ENCODE measurements at regions not wholly inside any gene's neighbourhood (a gene's known extent, or its start where the extent isn't known, plus 50 kb on each side); places are given as distances from the start of the nearest gene placed in this dataset.

DNA sequence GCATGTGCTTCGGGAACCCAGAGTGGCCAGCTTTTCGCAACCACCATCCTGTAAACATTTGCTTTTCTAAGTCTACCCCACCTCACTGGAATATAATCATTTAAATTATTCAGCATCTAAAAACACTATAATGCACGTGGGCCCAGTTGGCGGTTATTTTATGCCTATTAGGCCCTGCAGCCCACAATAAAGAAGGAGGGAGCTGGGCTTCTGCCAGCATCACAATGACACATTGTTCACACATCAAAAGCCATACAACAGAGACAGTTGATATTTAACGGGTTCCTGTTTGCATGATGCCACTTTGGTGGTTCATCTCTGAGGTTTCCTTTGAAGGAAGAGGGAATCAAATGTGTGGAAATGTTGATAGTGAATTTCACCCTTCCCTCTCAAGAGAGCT is 916.0 kb upstream of the CELF4 start:
- no peaks in the 10 kb centered on the region for H3K36me3 ChIP-seq
- no peak for TF ChIP-seq EP300 (IDR thresholded peaks at IDR 0.05)
- no peak for TF ChIP-seq POLR2A (IDR thresholded peaks at IDR 0.05)
- TF ChIP-seq, protein P1, sequence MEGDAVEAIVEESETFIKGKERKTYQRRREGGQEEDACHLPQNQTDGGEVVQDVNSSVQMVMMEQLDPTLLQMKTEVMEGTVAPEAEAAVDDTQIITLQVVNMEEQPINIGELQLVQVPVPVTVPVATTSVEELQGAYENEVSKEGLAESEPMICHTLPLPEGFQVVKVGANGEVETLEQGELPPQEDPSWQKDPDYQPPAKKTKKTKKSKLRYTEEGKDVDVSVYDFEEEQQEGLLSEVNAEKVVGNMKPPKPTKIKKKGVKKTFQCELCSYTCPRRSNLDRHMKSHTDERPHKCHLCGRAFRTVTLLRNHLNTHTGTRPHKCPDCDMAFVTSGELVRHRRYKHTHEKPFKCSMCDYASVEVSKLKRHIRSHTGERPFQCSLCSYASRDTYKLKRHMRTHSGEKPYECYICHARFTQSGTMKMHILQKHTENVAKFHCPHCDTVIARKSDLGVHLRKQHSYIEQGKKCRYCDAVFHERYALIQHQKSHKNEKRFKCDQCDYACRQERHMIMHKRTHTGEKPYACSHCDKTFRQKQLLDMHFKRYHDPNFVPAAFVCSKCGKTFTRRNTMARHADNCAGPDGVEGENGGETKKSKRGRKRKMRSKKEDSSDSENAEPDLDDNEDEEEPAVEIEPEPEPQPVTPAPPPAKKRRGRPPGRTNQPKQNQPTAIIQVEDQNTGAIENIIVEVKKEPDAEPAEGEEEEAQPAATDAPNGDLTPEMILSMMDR (IDR thresholded peaks at IDR 0.05) = no peak
- peaks cover 0 to 6% (median 0%) of the 10 kb centered on the region in 4 donors for H3K9me3 ChIP-seq
- WGBS, 2 donors = 45 to 50% methylated on average over 5 of the region's 5 CpGs
- DNase-seq (ENCODE audit: low spot score in 2 of 2) = no peak
- no peak overlapping the region for H3K4me3 ChIP-seq
- no peaks in the 10 kb centered on the region for H3K27me3 ChIP-seq
- no peak overlapping the region for H3K27ac ChIP-seq
- no peaks in the 10 kb centered on the region for H3K4me1 ChIP-seq

DNA sequence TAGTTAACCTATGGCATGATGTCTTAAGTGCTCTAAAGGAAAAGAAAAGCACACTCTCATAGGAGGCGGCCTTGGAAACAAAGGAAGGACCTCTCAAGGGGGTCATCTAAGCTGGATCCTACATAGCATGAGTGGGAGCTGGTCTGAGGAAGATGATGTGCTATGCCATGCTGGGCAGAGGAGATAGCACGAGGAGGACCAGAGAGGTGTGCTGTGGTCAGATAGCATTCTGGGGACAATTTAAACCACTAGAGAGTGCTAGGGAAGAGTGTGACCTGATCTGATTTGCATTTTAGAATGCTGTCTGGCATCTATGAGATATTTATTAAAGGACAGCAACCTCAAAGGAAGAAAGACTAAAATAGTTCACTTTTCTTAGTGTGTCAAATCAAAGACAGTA is 910.1 kb upstream of the CELF4 start:
- H3K36me3 ChIP-seq = no peaks in the 10 kb centered on the region
- H3K4me3 ChIP-seq = no peak overlapping the region
- H3K4me1 ChIP-seq = no peaks in the 10 kb centered on the region
- no peak overlapping the region for H3K27ac ChIP-seq
- WGBS, 2 donors = 72 to 76% methylated on average over 2 of the region's 2 CpGs
- TF ChIP-seq EP300 (IDR thresholded peaks at IDR 0.05) (no peak), POLR2A (IDR thresholded peaks at IDR 0.05) (no peak)
- TF ChIP-seq, protein P1 (IDR thresholded peaks at IDR 0.05) = no peak
- DNase-seq (ENCODE audit: low spot score in 2 of 2) = no peak
- H3K9me3 ChIP-seq = peaks cover 0 to 6% (median 0%) of the 10 kb centered on the region in 4 donors
- no peaks in the 10 kb centered on the region for H3K27me3 ChIP-seq

DNA sequence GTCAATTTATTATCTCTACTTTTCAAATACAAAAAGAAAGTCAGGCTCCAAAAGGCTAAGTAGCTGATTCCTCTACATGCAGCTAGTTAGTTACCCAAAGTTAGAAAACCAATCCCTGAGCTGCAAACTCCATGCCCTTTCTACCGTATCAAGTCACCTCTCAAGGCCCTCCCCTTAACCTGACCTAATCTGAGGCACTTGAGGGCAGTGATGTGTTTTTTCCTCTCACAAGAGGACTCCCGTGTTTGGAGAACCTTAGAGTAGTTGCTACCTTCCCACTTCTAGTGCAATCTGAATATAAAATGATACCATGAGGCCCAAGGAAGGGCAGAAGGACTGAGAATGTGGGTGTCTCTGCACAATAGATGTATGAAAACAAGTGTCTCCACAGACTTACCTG is 907.9 kb upstream of the CELF4 start:
- Histone ChIP-seq H3K27me3 (no peaks in the 10 kb centered on the region), H3K4me3 (no peak overlapping the region), H3K4me1 (no peaks in the 10 kb centered on the region), H3K9me3 (no peaks in the 10 kb centered on the region), H3K27ac (no peak overlapping the region), H3K36me3 (no peaks in the 10 kb centered on the region)
- WGBS, 2 donors = 78 to 84% methylated on average over 2 of the region's 2 CpGs
- no peak for TF ChIP-seq POLR2A (IDR thresholded peaks at IDR 0.05)
- no peak for TF ChIP-seq EP300 (IDR thresholded peaks at IDR 0.05)
- TF ChIP-seq, protein P1 (IDR thresholded peaks at IDR 0.05) = no peak
- DNase-seq (ENCODE audit: low spot score in 2 of 2) = no peak

DNA sequence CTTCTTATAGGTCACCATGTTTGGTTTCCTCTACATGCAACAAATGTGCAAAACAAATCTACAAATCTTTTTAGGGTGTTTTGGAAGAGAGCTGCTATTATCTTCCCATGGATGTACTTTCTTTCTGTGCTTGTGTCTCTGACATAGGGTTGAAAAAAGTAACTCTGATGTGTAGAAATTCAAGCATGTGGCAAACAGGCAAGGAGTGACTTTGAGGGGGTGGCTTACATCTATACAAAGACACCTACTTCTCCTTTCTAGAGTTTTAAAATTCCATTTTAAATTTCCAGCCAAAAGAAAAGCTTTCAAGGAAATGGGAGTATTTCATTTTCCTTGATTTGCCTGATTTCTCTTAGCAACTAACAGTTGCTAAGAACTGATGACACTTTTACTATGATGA is 904.8 kb upstream of the CELF4 start:
- TF ChIP-seq EP300 (IDR thresholded peaks at IDR 0.05) = no peak
- TF ChIP-seq, protein P1 (IDR thresholded peaks at IDR 0.05) = no peak
- H3K9me3 ChIP-seq = no peaks in the 10 kb centered on the region
- no peaks in the 10 kb centered on the region for H3K36me3 ChIP-seq

DNA sequence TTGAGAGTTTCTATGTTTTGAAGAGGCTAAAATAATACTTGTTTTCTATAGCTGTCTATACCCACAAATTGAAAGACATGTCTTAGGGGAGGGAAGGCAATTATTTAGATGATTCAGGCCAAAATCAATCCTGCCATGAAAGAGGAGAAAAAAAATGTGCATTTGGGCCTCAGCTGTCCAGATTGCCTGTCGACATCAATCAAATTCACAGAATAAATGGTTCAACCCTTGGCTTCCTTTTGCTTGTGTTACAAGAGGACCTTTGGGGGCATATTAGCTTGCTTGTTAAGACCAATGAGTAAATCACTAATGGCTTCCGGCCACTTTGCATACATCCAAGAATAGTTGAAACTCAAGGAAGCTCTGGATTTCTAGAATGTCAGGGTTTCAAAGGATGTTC is 900.8 kb upstream of the CELF4 start:
- no peaks in the 10 kb centered on the region for H3K36me3 ChIP-seq
- TF ChIP-seq EP300 (IDR thresholded peaks at IDR 0.05) (no peak), POLR2A (IDR thresholded peaks at IDR 0.05) (no peak)
- 74 to 87% methylated on average over 2 of the region's 2 CpGs for WGBS, 2 donors

More for the DNA sequence above, 904.8 kb upstream of the CELF4 start:
- Histone ChIP-seq H3K4me3 (no peak overlapping the region), H3K4me1 (no peaks in the 10 kb centered on the region), H3K27me3 (no peaks in the 10 kb centered on the region), H3K27ac (no peak overlapping the region)
- no peak for DNase-seq (ENCODE audit: low spot score in 2 of 2)

DNA sequence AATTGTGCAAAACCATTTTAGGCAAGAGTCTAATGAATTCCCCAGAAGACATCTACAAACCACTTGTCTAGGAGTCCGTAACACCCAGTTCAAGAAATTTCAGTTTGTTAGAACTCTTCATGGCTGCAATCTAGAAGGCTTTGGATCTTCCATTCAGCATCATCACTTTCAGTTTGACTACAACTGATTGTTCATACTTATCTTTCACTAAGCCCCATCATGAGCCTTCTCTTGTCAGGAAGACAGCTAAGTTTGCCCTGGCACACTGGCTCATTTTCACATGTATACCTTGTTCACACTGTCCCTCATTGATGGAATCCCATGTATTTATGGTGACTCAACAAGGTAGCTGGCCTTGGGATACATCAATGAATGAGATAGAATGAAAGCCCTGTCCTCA is 898.4 kb upstream of the CELF4 start:
- H3K36me3 ChIP-seq = no peaks in the 10 kb centered on the region
- 86 to 92% methylated on average over 1 of the region's 1 CpG for WGBS, 2 donors
- H3K9me3 ChIP-seq = no peaks in the 10 kb centered on the region
- TF ChIP-seq EP300 (IDR thresholded peaks at IDR 0.05) (no peak), POLR2A (IDR thresholded peaks at IDR 0.05) (no peak)
- TF ChIP-seq, protein P1 (IDR thresholded peaks at IDR 0.05) = no peak
- no peak overlapping the region for H3K4me3 ChIP-seq
- no peak overlapping the region for H3K27ac ChIP-seq
- no peak for DNase-seq (ENCODE audit: low spot score in 2 of 2)
- no peaks in the 10 kb centered on the region for H3K27me3 ChIP-seq
- H3K4me1 ChIP-seq = no peaks in the 10 kb centered on the region

More for the DNA sequence above, 900.8 kb upstream of the CELF4 start:
- no peak overlapping the region for H3K4me3 ChIP-seq
- no peak for DNase-seq (ENCODE audit: low spot score in 2 of 2)
- no peaks in the 10 kb centered on the region for H3K9me3 ChIP-seq
- no peaks in the 10 kb centered on the region for H3K27me3 ChIP-seq
- no peak overlapping the region for H3K27ac ChIP-seq
- no peaks in the 10 kb centered on the region for H3K4me1 ChIP-seq
